Fibroblast of skin of scalp (primary cell): ENCODE measurements at regions not wholly inside any gene's neighbourhood (a gene's known extent, or its start where the extent isn't known, plus 50 kb on each side); places are given as distances from the start of the nearest gene placed in this dataset.
"Not testable (repeated sequence)": the region's sequence is repeated elsewhere in the genome, so short reads cannot be mapped to it uniquely, and the experiment has no call there.

Experiments used
- DNase-seq: peaks from one replicate; pipeline ENCODE4 v3.0.0-alpha.2; 2013

GRCh38 chr12:53877961-53878360 lies 60.7 kb upstream of the HOXC13 start:
- not testable (repeated sequence) for DNase-seq

GRCh38 chr12:53887006-53887405 lies 51.6 kb upstream of the HOXC13 start:
- DNase-seq, result no peak

- no peak for DNase-seq
Observed at GRCh38 chr12:53887881-53888280, 50.8 kb upstream of the HOXC13 start.
